ENCODE measurements at regions not wholly inside any gene's neighbourhood (a gene's known extent, or its start where the extent isn't known, plus 50 kb on each side); places are given as distances from the start of the nearest gene placed in this dataset.

DNA sequence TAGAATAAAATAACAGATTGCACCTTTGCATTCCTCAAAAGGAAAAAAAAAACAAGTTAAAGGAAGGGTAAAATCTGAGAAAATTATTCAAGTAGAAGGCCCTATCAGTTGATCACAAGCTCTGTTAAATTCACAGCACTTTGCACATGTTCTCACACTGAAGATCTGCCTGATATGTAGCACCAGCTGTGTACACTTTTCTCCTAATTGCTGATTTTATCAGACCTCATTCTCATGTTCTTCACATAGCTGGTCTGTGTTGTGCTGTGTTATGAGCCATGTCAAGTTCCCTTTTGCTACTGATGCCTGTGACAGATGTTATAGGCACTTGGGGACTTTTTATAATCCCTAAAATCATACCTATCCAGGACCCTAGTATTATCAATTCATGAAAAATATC is 390.4 kb upstream of the PRR16 start:
- TF ChIP-seq, protein P1, sequence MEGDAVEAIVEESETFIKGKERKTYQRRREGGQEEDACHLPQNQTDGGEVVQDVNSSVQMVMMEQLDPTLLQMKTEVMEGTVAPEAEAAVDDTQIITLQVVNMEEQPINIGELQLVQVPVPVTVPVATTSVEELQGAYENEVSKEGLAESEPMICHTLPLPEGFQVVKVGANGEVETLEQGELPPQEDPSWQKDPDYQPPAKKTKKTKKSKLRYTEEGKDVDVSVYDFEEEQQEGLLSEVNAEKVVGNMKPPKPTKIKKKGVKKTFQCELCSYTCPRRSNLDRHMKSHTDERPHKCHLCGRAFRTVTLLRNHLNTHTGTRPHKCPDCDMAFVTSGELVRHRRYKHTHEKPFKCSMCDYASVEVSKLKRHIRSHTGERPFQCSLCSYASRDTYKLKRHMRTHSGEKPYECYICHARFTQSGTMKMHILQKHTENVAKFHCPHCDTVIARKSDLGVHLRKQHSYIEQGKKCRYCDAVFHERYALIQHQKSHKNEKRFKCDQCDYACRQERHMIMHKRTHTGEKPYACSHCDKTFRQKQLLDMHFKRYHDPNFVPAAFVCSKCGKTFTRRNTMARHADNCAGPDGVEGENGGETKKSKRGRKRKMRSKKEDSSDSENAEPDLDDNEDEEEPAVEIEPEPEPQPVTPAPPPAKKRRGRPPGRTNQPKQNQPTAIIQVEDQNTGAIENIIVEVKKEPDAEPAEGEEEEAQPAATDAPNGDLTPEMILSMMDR (IDR thresholded peaks at IDR 0.05): no peak
- TF ChIP-seq POLR2AphosphoS5 (IDR thresholded peaks at IDR 0.05): no peak
- TF ChIP-seq POLR2A (IDR thresholded peaks at IDR 0.05): no peak
- no peak for TF ChIP-seq EP300 (IDR thresholded peaks at IDR 0.05)
